C1 segment of cervical spinal cord (tissue), 14 donors: ENCODE measurements at regions not wholly inside any gene's neighbourhood (a gene's known extent, or its start where the extent isn't known, plus 50 kb on each side); places are given as distances from the start of the nearest gene placed in this dataset.

Experiments
- DNase-seq, 14 donors: peaks; one replicate each; lab custom pipeline; 2025; lab: John Stamatoyannopoulos, UW

DNA sequence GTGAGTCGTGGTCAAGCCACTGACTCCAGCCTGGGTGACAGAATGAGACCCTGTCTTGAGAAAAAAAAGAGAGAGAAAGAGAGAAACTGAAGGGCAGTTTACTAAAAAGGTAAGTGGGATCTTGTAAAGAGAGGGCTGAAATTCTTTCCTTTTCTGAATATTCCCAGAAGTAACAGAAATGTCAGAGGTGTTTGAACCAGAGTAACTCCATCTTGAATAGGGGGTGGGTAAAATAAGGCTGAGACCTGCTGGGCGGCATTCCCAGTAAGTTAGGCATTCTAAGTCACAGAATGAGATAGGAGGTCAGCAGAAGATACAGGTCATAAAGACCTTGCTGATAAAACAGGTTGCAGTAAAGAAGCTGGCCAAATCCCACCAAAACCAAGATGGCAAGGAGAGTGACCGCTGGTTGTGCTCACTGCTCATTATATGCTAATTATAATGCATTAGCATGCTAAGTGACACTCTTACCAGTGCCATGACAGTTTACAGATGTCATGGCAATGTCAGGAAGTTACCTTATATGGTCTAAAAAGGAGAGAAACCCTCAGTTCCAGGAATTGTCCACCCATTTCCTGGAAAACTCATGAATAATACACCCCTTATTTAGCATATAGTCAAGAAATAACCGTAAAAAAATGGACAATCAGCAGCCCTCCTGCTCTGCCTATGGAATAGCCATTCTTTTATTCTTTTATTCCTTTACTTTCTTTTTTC lies 1334.3 kb upstream of the ZEB2 start:
- no peak for DNase-seq

DNA sequence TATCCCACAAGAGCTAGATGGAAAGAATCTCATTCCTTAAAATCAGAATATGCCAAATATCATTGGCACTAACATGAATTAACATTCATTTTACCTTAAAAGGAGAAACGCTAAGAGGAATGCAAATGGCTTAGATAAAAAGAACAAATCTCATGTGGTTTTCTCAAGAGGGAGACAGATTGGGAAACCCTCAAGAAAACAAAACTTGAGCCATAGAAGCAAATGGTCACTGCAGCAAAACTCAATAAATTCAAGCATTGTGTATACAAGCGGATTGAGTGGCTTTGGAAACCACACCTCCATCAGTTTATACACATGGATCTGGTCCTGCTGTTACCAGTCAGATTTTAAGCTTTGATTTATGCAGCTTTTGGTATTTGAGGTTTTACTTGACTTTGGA lies 1331.8 kb upstream of the ZEB2 start:
- no peak for DNase-seq

DNA sequence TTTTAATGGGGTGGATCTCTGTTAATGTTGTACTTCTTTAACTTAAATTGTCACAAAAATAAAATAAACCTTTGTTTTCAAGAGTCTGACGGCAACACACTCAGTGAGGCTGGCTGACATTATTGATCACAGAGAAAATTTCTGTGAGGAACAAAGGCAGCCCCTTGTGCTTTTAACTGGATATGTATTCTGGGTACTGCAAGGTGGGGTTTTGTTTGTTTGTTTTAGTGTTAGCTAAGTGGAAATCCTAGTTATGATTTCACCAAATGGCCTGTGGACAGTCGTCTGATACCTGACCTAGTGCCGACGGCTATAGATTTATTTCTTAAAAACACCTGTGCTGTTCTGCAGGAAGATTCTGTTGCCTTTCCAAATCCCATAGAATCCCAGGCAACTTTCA lies 1329.5 kb upstream of the ZEB2 start:
- no peak for DNase-seq

GRCh38 chr2:145846982-145847381 lies 1327.1 kb upstream of the ZEB2 start:
- no peak for DNase-seq

GRCh38 chr2:145845923-145846322 lies 1326.0 kb upstream of the ZEB2 start:
- no peak for DNase-seq

DNA sequence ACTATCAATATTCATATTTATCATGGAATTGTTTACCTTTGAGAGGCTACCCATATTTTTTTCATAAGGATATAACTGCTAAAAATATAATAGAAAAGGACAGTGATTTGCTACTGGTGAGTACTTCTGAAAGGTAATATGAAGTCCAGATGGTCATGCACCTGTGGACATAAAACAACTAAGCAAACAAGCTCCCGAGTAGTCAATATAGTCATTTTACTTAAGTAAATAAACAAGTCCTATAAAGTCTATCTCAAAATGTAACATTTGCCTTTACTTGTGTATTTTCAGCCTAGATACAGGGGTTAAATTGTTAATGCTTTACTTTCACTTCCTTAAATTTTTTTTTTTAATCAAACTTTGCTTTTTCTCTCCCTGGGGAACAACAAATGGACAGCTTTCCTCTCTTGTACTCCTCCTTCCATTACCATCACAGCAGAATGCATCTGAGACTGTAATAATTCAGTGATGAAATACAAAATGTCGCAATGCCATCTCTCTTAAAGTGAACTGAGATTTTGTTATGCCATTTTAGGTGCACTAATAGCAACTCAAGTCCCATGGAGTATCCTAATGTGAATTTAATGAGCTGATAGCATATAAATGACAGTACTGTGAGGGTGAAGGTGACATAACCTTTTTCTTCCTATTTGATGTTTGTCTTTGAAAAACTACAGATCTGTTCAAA lies 1325.4 kb upstream of the ZEB2 start:
- DNase-seq, result no peak

DNA sequence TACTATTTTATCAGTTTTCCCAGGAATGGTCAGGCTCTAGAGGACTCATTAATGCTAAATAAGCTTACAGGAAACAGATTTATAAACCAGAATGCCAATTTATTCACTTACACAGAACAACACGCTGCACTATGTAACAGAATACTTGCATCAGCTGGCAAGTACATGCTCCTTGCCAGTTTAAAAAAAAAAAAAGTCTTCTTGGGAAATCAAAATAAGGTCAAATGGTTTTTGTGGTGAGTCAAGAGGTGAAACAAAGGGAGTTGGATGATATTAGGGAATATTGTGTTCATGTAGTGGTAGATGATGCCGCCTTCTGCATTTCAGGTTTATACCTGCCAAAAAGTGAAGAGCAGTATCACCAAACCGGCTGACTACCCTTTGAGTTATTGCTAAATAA lies 1322.1 kb upstream of the ZEB2 start:
- no peak for DNase-seq

DNA sequence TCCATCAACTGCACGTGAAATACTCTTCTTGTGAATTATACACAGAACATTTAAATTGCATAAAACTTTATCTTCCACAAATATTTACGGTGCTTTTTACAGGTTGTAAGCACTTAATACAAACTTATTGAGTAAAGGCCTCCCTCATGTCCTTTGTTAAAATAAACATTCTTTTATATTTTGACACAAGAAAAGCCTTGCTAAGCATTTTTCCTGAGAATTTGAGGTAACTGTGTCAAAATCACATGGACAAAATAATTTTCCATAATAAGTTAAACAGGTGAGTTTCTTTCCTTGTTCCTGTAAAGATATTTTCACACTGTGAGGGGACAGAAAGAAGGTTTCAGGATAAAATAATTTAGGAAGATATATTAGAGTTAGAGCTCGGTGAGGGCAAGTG lies 1317.1 kb upstream of the ZEB2 start:
- DNase-seq, result no peak

DNA sequence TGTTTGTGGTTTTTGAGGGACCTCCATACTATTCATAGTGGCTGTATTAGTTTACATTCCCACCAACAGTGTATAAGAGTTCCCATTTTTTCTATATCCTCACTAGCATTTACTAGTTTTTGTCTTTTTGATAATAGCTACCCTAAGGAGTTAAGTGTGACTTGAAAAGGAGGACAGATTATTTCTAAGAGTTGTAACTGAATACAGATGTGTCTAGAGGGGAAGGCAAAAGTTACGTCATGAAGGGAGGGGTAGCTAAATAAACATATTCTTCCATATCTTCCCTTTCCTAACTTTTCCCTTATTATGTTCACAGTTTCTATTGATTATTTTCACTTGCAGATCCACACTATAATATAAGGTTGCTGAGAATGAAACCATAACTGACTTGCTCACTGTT lies 1315.7 kb upstream of the ZEB2 start:
- no peak for DNase-seq

DNA sequence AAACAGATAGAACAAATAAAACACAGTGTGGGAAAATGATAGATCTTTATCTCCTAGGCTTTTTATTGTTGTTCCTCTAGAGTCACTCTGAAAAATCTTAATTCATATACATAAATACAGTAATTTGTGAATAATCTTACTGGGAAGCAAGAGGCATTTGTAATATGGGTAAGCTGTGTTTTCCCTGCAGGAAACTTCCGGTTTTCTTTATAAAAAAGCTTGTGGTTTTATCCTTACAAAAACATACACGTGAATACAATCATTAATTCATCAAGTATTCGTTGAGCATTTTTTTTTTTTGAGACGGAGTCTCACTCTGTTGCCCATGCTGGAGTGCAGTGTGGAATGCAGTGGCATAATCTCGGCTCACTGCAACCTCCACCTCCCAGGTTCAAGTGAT lies 1312.8 kb upstream of the ZEB2 start:
- no peak for DNase-seq

GRCh38 chr2:145829931-145830330 lies 1310.0 kb upstream of the ZEB2 start:
- DNase-seq, result no peak

DNA sequence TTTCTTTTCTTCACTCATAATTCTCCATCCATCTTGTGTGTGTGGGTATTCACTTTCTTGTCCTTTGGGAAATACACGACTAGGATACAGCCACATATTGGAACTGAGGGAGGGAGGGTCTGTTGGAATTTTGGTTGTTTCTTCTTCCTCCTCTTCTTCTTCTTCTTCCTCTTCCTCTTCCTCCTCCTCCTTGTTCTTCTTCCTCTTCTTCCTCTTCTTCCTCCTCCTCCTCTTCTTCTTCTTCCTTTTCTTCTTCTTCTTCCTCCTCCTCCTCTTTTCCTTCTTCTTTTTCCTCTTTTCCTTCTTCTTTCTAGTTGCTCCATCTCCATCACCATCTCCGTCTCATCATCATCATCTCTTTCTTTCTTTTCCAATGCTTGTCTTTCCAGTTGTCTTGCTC lies 1307.3 kb upstream of the ZEB2 start:
- DNase-seq, result no peak

DNA sequence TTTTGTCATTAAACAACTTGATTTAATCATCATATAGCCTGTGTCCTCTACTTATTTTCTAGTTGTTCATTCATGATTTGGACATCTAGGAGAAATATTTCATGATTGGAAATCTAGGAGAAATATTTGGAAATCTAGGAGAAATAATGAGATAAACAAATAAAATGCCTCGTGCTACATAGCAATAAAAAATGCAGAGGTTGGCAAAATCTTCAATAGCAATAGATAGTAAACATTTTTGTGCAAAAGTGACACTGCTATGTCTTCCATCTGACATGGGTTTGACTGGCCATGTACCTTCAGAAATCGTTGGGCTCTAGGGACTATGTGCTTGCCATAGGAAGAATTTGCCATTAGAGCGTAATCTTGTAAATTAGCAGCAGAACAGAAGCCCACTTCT lies 1304.5 kb upstream of the ZEB2 start:
- no peak for DNase-seq

- DNase-seq, result no peak
Measured at GRCh38 chr2:145822892-145823534, 1303.1 kb upstream of the ZEB2 start.

- DNase-seq, result no peak
Measured at GRCh38 chr2:145820651-145821050, 1300.7 kb upstream of the ZEB2 start.

GRCh38 chr2:145818890-145819504 lies 1299.1 kb upstream of the ZEB2 start:
- DNase-seq, result no peak

GRCh38 chr2:145815933-145816332 lies 1296.0 kb upstream of the ZEB2 start:
- DNase-seq, result no peak

DNA sequence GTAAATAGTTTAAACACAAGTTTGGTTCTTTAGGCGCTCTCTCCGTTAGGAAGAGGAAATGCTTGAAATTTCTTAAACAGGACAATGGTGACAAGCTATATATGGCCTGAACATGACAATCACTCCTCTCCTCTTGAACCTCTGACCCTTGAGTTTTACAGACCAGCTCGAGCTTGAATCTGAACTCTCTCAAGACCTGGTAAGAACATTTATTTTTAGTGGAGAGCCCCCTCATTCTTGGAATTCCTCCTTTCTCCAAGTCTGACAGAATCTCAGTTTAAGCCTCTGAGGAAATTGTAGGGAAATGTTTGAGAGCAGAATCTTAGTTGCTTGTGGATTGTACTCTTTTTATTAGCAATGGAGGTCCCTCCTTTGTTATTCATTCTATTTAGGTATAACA lies 1293.6 kb upstream of the ZEB2 start:
- DNase-seq, result no peak

- no peak for DNase-seq
Measured at GRCh38 chr2:145812165-145812554, 1292.2 kb upstream of the ZEB2 start.

- no peak for DNase-seq
Measured at GRCh38 chr2:145811276-145812164, 1291.6 kb upstream of the ZEB2 start.

DNA sequence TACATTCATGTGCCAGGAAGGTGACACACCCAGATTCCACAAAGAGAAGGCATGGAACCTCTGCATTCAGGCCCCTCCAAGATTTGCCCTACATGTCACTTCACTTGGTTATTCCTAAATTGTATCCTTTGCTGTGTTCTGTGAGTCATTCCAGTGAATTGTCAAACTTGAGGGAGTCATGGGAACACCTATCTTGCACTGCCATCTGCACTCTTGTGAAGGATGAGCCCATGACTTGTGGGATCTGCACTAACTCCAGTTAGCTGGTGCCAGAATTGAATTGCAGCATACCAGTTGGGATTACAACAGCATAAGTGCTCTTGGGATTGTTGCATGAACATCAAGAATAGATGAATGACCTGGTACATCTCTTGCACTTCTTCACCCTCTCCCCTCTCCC lies 1288.0 kb upstream of the ZEB2 start:
- no peak for DNase-seq

- DNase-seq, result no peak
Measured at GRCh38 chr2:145807554-145807953, 1287.6 kb upstream of the ZEB2 start.
